GF-D8 (cell line): ENCODE measurements at regions not wholly inside any gene's neighbourhood (a gene's known extent, or its start where the extent isn't known, plus 50 kb on each side); places are given as distances from the start of the nearest gene placed in this dataset.
"Not testable (repeated sequence)": the region's sequence is repeated elsewhere in the genome, so short reads cannot be mapped to it uniquely, and the experiment has no call there.

Experiments used
- DNase-seq: peaks from one replicate; lab custom pipeline; 2025; lab: John Stamatoyannopoulos, UW

DNA sequence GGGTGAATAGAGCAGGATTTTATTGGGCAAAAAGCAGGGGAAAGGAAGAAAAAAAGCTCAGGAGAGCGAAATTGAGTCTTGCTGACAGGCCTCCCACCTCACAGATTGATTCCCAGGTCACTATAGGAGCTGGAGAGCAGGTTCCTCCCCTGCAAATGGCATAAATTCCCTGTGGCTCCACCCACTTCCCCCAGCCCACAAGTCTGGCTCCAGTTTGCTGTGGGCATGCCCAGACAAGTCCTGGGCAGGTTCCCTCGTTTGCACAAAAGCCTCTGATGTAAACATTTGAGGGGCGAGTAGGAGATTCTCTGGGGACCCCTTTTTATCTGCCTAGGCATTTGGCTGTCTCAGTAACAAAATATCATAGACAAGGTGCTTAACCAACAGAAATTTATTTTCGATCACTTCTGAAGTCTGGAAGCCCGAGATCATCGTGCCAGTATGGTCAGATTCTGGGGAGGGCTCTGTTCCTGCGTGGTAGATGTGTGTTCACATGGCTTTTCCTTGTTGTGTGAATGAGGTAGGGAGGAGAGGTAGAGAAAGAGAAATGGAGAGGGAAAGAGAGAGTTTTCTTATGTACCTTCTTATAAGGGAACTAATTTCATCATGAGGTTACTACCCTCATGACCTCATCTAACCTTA, 614.5 kb downstream of the MAT2B start:
- DNase-seq, result no peak

DNA sequence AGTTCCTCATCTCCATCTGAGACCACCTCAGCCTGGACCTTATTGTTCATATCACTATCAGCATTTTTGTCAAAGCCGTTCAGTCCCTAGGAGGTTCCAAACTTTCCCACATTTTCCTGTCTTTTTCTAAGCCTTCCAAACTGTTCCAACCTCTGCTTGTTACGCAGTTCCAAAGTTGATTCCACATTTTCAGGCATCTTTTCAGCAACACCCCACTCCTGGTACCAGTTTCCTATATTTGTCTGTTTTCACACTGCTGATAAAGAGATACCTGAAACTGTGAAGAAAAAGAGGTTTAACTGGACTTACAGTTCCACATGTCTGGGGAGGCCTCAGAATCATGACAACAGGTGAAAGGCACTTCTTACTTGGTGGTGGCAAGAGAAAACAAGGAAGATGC, 622.1 kb downstream of the MAT2B start:
- DNase-seq, result no peak

DNA sequence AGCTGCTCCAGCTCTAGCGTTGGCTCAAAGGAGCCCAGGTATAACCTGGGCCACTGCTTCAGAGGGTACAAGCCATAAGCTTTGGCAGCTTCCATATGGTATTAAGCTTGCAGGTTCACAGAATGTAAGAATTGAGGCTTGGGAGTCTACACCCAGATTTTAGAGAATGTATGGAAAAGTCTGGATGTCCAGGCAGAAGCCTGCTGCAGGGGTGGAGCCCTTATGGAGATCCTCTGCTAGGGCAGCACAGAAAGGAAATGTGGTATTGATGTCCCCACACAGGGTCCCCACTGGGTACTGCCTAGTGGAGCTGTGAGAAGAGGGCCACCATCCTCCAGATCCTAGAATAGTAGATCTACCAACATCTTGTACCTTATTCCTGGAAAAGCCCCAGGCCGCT, 626.9 kb downstream of the MAT2B start:
- no peak for DNase-seq

- DNase-seq, result no peak
Measured at GRCh38 chr5:164137095-164137494, 631.7 kb downstream of the MAT2B start.

DNA sequence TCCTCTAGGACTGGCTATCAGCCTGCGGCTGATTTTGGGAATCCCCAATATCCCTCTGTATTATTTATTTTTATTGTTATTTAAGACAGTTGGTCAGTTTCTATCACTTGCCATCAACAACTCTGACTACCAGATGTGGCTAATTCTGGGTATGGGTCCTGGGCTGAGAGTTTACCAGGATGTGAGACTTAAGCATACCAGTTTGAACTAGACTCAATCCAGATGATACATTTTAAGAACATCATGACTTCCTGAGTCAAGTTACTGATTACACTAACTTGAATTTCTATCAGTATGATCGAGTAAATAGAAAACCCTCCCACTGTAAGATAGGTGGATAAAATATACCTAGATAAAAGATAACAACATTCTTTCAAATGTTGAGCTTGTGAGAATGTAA, 634.0 kb downstream of the MAT2B start:
- DNase-seq, result no peak

DNA sequence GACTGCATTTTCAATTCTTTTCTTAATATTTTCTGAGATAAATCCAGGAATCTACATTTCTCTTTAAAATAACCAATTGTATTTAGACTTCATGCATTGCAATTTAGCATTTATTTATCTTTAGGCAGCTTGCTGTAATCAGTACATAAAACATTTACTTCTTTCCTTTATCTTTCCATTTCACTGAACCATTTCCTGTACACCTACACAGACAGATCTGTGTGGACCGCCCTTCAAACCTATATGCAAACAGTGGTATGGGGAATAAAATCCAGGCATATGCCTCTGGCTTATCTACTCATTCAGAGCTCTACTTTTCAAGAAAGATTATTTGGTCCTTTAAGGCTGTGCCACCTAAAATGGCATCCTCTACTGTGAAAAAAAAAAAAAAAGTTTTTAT, 640.0 kb downstream of the MAT2B start:
- no peak for DNase-seq

GRCh38 chr5:164146223-164146622, 640.8 kb downstream of the MAT2B start:
- no peak for DNase-seq

DNA sequence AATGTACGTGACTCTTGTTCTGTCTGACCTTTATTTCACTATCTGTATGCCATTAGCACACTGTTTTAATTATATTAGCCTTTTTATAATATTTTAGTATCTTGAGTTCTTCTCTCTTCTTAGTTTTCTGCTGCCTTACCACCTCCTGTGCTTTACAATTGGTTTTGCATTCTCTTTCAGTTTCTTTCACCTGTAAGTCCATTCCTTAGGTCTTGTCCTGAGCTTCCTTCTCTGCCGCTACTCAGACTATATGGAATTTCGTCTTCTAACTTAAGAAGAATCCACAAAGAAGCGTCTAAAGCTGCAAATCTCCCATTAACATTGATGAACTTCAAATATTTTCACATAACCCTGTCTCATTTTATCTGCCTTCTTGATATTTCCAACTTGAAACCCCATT, 642.9 kb downstream of the MAT2B start:
- no peak for DNase-seq

DNA sequence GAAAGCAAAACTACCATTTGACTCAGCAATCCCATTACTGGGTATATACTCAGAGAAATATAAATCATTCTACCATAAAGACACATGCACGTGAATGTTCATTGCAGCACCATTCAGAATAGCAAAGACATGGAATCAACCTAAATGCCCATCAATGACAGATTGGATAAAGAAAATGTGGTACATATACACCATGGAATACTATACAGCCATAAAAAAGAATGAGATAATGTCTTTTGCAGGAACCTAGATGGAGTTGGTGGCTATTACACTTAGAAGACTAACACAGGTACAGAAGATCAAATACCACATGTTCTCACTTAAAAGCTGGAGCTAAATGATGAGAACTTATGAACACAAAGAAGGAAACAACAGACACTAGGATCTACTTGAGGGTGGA, 647.1 kb downstream of the MAT2B start:
- not testable (repeated sequence) for DNase-seq

- no peak for DNase-seq
Measured at GRCh38 chr5:164153469-164154172, 648.2 kb downstream of the MAT2B start.

DNA sequence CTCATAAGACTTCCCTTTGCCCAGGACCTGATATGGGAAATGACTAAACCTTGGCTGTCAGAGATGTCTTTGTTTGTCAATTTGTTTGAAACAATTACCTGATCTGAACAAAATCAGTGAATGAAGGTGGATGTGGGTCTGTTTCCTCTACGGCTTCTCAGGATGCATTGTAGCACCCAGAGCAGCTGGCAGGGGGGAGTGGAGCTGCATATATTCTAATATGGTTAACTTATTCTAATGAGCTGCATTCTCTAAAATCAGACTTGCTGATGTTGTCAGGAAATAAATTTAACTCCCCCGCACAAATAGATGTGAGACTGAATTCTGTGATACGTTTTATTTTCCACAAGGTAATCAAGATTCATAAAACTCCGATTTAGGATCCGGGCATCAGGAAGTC, 665.4 kb downstream of the MAT2B start:
- no peak for DNase-seq

DNA sequence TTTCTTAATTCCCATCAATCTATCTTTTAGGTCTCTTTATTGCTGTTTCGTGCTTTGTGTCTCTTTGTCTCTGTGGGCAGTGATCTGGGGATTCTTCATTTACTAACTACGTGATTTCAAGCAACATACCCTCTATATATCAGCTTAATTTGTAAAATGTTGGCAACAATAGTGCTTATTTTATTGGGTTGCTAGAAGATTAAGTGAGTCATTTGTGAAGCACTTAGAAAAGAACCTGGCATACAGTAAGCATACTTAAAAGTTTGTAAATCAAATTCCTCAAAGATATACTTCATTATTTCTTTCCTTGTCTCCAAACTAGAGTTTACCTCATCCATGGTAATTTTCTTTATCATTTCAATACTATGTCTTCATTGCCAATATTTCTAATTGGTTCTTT, 669.7 kb downstream of the MAT2B start:
- no peak for DNase-seq

DNA sequence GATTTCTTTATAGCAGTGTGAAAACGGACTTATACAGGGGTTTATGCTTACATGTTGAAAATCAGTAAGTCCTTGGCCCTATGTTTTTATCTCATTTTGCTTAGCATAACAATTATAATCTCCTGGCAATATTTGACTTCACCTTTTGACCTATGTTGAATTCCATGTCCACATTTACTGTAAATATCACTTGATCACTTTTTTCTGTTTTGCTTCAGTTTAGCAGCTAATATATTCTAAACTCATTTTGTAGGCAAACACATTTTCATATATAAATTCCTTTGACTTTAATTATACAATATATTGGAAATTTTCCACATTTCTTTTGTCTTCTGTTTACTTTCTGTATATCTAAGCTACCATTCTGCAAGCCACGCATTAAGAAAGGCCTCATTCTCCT, 674.0 kb downstream of the MAT2B start:
- DNase-seq, result no peak

DNA sequence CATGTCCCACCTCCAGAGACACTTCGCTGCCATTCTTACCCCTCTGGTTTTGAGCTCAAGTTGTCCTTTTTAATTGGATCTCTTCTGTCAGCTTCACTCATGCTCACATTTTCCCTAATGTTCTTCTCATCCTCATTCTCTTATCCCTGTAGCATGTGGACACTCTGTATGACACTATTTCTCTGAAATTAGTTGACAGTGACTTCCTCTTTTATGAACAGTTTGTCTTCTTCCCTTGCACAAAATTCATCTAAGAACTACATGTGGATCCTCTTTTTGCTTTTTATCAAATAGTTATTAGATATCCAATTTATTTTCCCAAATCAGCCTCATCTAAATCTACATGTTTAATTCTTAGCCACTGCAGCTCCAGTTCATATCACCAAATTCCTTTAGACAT, 676.2 kb downstream of the MAT2B start:
- no peak for DNase-seq

GRCh38 chr5:164184158-164184557, 678.7 kb downstream of the MAT2B start:
- no peak for DNase-seq

DNA sequence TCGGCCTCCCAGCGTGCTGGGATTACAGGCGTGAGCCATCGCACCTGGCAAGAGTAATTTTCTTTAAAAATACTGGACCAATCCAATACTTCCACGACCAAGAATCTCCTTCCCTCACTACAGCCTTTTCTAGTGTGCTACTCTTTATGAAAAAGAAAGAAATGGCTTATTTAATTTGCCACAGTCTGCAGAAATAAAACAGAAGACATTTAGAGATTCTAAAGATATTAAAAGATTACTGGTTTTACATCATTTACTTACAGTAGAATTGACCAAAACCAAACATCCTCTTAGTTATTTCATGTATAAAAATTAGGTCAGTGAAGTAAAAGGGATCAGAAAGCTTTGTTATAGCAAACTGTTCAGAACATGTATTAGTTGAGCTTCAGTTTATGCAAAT, 679.6 kb downstream of the MAT2B start:
- no peak for DNase-seq

DNA sequence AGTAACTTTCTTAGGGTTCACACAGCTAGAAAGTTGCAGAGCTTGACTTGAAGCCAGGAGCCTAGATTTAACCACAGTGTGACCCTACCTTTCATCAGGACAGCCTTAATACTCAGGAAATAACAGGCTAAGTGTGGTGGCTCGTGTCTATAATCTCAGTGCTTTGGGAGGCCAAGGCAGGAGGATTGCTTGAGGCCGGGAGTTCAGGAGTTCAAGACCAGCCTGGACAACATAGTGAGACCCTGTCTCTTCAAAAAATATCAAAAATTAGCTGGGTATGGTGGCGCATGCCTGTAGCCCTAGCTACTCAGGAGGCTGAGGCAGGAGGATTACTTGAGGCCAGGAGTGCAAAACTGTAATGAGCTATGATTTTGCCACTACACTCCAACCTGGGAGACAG, 681.1 kb downstream of the MAT2B start:
- DNase-seq, result no peak

- DNase-seq, result no peak
Measured at GRCh38 chr5:164187785-164188184, 682.4 kb downstream of the MAT2B start.

DNA sequence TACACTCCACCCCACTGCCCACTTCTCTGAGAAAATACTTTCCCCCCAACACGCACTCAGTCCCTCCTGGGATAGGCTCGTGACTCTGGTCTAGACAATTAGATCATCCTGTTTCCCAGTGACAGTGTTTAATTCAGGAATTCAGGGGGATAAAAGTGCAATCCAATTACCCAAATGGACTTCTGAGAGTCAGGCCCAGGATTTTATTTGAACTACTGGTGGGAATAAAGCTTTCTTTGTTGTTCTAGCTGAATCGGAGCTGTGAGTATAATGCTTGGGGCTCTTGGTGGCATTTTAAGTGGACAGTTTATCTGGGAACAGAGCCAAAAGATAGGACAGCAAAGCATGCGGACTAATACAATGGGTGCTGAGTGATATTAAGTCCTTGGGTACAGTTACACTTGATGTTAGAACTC, 683.3 kb downstream of the MAT2B start:
- DNase-seq, result no peak

- no peak for DNase-seq
Measured at GRCh38 chr5:164191240-164191639, 685.8 kb downstream of the MAT2B start.

- no peak for DNase-seq
Measured at GRCh38 chr5:164202338-164202737, 696.9 kb downstream of the MAT2B start.

DNA sequence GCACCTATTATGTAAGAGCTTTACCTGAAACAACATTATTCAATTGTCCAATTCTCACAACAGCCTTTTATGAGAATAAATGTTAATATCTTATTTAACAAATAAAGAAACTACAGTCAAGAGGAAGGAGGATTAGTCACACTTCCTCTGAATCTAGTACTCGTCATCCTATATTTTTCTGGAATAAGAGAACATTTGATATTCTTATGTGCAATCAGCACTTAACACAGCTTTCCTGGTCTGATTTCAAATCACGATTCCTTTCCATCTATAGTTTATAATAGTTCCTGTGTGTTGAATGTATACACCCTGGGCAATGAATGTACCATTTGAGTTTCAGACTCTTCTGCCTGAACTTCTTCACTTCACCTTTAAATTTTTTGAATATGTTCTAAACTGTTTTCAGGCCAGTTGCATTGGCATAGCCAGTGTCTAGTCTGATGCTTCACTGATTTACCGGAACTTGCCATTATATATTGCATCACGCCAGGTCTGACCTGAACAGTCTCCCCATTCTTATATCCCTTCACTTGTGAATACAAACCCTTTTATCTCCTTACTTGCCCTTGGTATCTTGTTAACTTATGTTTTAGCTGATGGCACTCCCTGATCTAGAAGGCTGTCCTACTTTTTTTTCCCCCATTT, 698.3 kb downstream of the MAT2B start:
- DNase-seq, result no peak

DNA sequence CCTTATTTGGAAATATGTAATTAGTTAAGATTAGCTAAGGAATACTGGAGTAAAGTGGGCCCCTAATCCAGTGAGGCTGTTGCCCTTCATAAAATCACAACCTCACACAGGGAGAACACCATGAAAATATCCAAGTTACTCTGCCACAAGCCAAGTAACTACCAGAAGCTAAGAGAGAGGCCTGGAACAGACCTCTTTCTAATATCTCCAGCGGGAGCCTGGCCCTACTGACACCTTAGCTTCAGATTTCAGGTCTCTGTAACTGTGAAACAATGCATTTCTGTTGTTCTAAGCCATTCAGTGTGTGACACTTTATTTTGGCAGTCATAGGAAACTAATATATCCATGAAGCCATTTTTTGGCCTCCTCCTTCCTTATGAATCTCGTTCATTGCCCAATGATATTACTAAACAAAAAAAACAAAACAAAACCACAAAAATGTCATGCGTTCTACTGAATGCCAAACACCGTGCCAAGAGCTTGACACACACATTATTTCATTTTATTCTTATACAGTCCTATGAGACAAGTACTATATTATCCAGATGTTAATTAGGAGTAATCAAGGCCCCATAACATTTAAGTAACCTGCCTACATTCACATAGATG, 699.0 kb downstream of the MAT2B start:
- no peak for DNase-seq
